GM18909 (cell line): ENCODE measurements at regions not wholly inside any gene's neighbourhood (a gene's known extent, or its start where the extent isn't known, plus 50 kb on each side); places are given as distances from the start of the nearest gene placed in this dataset.

Experiments used
- ATAC-seq: cut with Tn5 transposase; IDR thresholded peaks from one replicate; pipeline ENCODE4 v1.9.1; 2021; ENCODE audit warnings: mild to moderate bottlenecking; ENCODE audit not compliant: unreplicated experiment, poor library complexity

DNA sequence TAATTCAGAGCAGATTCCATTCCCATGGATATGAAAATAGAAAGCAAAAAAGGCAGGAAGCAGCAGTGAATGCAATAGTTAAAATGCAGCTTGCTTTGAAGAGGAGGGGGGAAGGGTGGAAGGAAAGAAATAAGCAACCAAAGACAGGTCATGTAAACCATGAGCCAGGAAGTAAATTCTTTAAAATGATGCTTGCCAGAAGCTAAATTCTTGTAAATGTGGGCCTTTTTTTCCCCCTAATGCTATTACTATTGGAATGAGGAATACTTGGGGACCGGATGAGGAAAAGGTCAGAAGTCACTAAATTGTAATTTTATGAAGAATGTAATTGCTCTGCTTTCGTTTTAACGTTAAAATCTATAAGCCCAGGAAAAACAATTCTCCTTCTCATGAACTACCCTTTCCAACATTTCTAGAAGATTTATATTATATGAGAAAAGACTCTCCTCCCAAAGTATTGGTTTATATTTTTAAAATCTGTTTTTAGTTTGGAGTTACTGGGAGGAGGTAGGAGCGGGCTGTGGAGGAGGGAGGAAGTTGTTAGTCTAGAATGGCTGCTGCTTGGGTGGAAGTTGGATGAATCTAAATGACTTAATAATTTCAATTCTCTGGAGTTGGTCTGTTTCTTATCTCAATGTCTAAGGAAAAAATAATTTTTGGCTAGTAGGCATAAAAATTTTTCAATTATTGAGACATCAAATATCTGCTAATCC, 77.6 kb upstream of the PCDH18 start:
- no peak for ATAC-seq

DNA sequence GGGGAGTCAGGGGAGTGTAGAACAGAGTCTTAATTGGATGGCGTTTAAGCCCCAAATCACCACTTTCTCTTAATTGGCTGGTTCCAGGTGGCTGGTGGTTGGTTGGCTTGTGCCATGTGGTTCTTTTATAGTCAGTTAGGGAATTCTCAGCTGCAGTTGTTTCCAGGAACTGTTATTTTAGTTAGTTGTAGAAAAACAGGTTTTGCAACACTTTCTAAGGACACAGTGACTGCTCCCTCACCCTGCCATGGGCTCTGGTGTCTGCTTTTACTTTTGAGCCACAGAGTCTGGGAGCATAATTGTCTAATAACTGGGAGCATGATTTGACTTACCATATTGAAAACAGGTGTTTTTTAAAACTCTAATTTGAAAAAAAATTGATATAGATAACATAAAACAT, 75.8 kb upstream of the PCDH18 start:
- ATAC-seq: no peak

DNA sequence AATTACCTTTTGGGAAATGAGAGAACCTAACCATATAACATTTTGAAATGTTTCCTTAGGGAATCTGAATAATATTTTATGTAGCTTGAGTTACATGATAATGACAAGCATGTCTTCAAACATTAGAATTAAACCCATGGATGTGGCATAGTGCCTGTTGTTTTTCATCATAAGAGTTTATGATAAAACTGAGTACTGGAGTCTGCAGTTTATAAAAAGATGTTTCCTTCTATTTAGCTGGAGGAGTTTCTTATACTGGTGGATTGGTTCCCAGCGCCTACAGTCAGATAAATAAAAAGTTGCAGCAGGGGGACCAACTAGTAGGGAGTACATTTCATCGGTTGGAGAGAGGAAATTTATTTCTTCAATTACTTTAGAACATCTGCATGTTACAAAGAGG, 70.1 kb upstream of the PCDH18 start:
- no peak for ATAC-seq

DNA sequence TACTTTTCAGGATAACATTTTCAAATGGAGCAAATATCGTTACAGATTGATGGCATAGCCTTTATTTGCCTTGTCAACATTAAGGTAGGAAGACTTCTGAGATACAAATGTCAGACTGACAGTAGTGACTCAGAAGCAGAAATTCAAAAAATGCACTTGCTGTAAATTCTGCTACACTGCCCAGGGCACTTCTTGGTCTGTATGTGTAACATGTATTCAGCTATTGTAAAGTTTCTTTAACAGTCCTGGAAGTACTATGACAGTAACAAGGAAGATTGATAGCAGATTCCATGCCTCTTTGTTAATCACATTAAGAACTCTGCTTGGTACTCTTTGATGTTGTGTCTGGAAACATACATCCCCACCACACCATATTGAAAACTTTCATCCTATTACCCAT, 69.6 kb upstream of the PCDH18 start:
- ATAC-seq: no peak

DNA sequence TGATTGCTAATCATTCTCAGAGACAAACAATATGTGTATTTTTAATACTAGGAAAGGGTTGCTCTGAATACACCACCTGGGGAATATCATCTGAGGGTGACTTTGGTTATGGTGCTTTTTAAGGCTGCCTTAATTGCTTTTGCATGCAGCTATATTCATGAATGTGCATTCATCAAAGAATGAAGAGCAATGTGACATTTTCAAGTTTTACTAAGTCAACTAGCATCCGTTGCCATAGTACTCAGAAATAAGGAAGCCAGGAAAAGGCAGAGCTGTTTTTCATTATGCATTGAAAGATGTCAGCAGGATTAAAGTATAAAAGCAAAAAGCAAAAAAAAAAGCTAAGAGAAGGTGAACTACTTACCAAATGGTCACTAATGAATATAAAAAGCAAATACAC, 67.4 kb upstream of the PCDH18 start:
- no peak for ATAC-seq

DNA sequence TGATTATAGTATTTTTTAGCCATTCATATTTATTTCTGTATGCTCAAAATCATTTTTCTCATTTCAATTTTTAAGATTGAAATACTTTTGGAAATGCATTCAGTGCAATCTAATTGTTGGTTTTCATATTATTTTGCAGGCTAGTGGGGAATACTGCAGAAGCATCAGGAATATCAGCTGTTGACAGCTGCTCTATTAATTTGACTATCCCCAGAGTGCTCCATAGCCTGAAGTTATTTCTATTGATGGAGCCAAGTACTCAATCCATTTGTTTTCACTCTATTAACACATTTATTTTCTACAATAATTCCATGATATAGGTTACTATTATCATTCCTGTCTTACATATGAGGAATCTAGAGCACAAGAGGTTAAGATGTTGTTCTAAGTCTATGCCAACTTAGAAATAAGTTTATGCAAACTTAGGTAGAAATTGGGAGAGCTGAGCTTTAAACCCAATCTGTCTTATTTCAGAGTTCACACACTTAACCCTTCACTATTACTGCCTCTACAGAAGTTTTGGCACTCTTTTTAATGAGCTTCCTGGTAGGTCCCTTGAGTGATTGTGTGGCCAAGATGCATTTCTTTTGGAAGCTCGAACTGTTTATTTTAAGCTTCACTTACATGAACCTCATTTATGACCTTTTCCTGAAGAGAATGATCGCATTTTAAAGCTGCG, 65.6 kb upstream of the PCDH18 start:
- no peak for ATAC-seq

DNA sequence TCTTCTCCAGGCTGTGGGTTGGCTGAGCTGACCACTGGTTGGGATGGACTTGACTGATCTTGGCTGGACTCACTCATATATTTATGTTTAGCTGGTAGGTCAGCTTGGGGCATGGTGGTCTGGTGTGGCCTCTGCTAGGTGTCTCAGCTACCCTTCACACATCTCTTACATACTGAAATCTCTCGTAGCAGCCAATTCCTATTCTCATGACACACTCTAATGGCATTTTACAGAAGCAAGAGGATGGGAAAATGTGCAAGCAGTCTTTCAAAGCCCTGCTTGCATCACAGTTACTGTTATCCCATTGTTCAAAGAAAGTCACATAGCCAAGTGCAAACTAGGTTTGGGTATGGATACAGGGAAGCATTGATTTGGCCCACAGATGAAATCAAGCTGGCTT, 55.5 kb upstream of the PCDH18 start:
- no peak for ATAC-seq

DNA sequence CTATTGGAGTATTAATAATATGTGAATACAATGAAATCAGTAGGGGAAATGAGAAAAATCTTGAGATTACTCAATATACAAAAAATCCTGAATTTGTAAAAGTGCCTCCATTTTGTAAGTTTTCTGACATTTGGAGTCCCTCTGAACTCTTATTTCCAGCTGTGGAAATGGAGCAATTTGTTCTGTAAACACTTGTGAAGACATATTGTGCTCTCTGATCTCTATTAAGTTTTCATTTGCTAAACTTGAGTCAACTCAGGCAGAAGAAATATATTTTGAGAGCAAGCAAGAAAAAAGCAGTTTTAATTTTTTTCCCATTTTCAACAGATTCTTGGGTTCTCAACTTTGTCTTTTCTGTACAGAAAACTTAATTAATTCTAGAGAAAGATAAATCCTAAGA, 51.4 kb upstream of the PCDH18 start:
- no peak for ATAC-seq
